IPS-NIHi11 (cell line): ENCODE measurements at regions not wholly inside any gene's neighbourhood (a gene's known extent, or its start where the extent isn't known, plus 50 kb on each side); places are given as distances from the start of the nearest gene placed in this dataset.

Experiments used
- DNase-seq: peaks from one replicate; pipeline ENCODE4 v3.0.0; 2012; ENCODE audit warnings: mixed read lengths, low spot score

DNA sequence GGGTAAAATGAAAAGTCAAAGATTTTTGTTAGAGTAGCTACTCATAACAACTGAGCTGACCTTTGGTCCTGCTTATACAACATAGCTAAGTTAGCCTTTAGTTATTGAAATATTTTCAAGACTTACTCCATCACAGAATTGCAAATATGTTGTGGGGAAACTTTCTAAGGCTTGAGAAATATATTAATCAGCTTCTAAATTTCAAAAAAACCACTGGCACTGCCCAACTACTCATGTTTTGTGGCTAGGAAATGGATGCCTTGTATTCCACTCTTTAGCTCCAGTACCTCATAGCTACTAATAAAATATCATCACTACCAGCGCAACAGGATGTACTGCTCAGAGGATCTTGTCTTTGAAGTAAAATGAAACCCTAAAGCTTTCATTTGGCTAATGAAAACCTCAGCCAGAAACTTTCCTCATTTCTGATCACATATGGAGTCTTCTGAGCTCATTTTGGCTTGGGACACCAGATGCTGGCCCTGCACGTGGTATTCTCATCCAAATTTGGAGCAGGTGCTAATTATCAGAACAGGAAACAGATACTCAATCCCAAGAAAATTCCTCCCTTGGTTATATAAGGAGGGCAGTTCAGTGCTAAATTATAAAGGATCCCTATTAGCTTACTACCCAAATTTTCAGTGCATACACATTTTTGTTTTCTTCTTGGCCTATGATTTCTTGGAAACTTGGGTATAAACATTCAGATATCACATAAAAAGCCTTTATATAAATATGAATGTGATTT lies 690.7 kb downstream of the ADGRL2 start:
- no peak for DNase-seq

GRCh38 chr1:82487778-82488177 lies 687.0 kb downstream of the ADGRL2 start:
- DNase-seq, result no peak

- no peak for DNase-seq
Measured at GRCh38 chr1:82486969-82487368, 686.2 kb downstream of the ADGRL2 start.

DNA sequence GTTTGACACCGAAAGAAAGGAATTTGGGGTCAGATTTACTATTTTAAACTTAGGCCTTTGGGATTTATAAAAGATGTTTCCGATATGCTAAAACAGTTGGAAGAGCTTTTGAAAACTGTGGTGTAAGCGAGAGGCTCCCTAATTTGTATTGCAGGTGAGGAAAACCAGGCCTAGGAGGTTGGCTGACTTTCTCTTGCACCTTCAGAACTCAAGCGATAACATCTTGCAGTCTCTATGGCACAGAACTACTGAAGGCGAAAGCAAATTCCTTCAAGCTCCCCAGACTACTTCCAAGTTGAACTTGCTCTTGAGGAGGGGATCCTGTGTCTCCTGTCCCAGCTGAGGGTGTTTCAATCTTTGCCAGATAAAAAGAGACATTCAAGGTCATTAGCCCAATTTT lies 685.7 kb downstream of the ADGRL2 start:
- DNase-seq, result no peak

GRCh38 chr1:82485591-82486369 lies 685.0 kb downstream of the ADGRL2 start:
- DNase-seq, result peak; percentile 33

DNA sequence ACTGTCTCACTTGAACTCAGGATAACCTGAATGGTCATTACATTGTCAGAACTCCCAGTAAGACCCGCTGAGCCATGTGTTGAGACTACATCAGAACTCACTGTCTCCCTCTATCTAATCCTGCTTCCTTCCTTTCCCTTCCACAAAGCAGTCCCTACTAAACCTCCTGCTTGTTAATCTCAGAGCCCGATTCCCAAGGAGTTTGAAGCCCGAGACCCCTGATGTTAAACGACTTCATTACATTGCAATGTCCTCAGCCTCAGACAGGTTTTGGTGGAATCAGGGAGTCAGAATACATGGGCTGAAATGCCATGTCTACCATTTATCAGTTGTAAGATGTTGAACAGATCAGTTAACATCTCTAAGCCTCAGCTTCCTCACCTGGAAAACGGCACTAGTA lies 682.4 kb downstream of the ADGRL2 start:
- no peak for DNase-seq

DNA sequence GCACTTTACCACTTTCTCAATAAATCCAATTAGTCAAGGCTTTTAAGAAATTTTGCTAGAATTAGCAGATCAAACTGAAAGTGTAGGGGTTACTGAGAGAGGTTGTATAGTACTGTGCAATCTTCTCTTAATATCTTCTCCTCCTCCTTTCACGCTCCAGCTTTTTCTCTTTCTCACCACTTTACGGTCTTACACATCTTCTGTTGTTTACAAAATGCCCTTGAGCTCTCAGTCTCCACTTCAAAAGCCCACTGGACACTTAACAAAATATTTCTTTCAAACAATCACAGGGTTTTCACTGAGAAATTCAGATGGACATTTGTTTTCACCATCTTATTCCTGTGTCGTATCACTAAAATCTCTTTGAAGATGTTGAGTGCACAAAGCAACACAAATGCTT lies 678.2 kb downstream of the ADGRL2 start:
- DNase-seq, result no peak

GRCh38 chr1:82472489-82473131 lies 671.9 kb downstream of the ADGRL2 start:
- no peak for DNase-seq

DNA sequence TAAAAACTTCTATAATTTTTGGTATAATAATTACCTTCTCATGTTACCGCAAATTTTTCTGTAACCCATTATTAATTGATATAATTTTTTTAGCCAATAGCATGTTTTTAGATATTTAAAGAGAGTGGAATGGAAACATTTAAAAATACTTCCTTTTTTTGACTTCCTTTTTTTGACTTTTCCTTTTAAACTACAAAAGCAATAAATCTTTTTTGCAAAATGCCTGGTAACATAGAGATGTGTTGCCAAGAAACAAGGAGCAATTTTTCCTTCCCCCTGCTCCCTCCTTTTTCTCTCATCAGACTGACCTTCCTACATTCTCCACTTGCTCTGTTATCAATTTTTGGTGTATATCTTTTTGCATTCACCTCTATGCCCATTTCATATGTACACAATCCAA lies 666.2 kb downstream of the ADGRL2 start:
- DNase-seq, result no peak

DNA sequence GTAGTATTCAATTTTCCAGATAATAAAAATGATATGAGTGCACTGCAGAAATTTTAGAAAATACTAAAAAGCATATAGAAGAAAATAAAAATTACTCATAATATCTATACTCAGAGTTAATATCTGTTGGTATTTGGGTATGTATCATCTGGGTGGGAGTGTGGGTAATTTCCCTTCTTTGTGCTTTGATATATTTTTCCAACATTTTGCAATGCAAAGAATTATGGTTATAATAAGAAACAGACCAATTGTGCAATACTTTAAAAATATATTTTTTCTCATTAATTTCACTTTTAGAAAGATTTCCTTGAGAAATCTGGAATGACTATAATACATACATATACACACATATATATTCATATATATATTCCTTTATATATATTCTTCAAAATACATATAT lies 665.7 kb downstream of the ADGRL2 start:
- no peak for DNase-seq

GRCh38 chr1:82465024-82465423 lies 664.3 kb downstream of the ADGRL2 start:
- DNase-seq, result no peak

GRCh38 chr1:82464362-82465001 lies 663.7 kb downstream of the ADGRL2 start:
- peak; percentile 6 for DNase-seq

- DNase-seq, result no peak
Measured at GRCh38 chr1:82463951-82464350, 663.2 kb downstream of the ADGRL2 start.

GRCh38 chr1:82462366-82462765 lies 661.6 kb downstream of the ADGRL2 start:
- no peak for DNase-seq

DNA sequence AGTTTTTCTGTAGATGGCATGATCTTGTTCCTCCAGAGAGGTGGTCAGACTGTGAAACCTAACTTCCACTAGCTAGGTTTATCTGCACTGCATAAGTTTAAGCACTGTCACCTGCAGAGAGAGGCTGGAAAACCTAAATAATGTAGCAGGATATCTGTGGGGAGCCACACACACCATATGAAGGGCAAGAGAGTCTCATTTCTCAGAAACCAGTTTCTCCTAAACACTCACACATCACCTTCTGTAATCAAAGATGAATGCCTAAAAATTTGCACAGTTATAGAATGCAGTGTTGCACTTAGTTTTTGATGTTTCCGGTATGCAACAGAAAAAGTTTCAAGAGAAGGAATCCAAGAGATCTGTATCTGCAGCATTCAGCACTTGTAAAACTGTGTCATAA lies 654.6 kb downstream of the ADGRL2 start:
- DNase-seq, result no peak

- DNase-seq, result no peak
Measured at GRCh38 chr1:82454431-82454830, 653.7 kb downstream of the ADGRL2 start.

- no peak for DNase-seq
Measured at GRCh38 chr1:82453511-82454185, 652.9 kb downstream of the ADGRL2 start.

GRCh38 chr1:82452096-82452495 lies 651.4 kb downstream of the ADGRL2 start:
- no peak for DNase-seq

DNA sequence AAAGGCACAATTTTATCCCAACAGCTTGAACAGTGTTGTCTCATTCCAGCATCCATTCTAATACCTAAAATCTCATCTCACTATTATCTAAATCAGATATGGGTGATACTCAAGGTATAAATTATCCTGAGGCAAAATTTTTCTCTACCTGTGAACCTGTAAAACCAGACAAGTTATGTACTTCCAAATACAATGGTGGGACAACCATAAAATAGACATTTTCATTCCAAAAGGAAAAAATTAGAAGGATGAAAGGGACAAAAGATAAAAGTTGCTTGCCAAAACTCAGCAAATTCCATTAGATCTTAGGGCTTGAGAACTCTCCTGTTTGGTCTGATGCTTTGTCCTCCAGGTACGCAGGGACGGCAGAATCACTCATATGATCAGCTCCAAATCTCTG lies 650.5 kb downstream of the ADGRL2 start:
- DNase-seq, result no peak

DNA sequence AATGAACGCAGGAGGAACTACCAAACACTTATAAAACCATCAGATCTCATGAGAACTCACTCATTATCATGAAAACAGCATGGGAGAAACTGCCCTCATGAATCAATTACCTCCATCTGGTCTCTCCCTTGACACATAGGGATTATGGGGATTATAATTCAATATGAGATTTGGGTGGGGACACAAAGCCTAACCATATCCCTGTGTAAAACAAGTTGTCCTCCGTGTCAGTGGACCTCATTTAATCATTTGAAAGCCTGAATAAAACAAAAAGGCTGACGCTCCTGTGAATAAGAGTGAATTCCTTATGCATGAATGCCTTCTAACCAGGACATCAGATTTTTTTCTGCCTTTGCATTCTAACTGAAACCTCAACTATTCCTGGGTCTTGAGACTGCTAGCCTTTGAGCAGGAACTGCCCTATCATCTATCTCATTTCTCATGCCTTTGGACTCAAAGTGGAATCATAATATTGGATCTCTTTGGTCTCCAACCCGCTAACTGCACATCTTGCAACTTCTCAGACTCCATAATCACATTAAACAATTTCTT lies 648.8 kb downstream of the ADGRL2 start:
- no peak for DNase-seq

DNA sequence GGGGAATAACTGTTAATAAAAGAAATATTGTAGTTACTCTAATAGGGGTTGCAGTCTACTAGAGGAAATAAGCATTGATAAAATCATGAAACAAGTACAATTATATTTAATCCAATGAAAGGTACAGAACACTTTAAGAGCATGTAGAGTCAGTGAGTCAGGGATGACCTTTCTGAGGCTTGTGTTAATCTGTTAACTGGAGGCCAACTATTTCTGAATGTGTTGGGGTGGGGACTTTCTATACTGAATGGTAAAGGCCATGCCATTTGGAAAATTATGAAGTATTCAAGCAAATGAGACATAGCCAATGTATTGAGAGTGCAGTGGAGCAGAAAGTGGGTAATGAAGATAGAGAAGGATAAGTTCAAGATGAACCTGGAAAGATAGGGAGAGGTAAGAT lies 646.2 kb downstream of the ADGRL2 start:
- no peak for DNase-seq

- DNase-seq, result no peak
Measured at GRCh38 chr1:82446236-82446635, 645.5 kb downstream of the ADGRL2 start.
